Spleen (tissue), 11 donors: ENCODE measurements at regions not wholly inside any gene's neighbourhood (a gene's known extent, or its start where the extent isn't known, plus 50 kb on each side); places are given as distances from the start of the nearest gene placed in this dataset.

ENCODE experiments used
- DNase-seq: peaks from one replicate; pipeline ENCODE4 v3.0.0-alpha.2; 2020
- H3K27ac ChIP-seq, 8 donors: fragments of 200-600 bp; sonication (generic) in 7 of 8; 1 replicate in 4 of 8; 2 replicates in 4 of 8; pipeline versions ENCODE4 v1.5.0 to v1.8.0; 2016 to 2021; ENCODE audit warnings: inconsistent platforms in 4 of 8, mild to moderate bottlenecking in 4 of 8, moderate library complexity in 1 of 8
- H3K27me3 ChIP-seq, 7 donors: fragments of 200-600 bp; sonication (generic) in 6 of 7; replicated peaks in 1 of 7; 1 replicate in 4 of 7; 2 replicates in 3 of 7; pipeline versions ENCODE4 v1.5.0 to v1.8.0; 2016 to 2021; ENCODE audit warnings: inconsistent platforms in 3 of 7, mild to moderate bottlenecking in 1 of 7
- H3K36me3 ChIP-seq, 6 donors: fragments of 200-600 bp; sonication (generic) in 5 of 6; 1 replicate in 4 of 6; 2 replicates in 2 of 6; pipeline versions ENCODE4 v1.5.0 to v1.8.0; 2016 to 2021; ENCODE audit warnings: inconsistent platforms in 2 of 6
- H3K4me1 ChIP-seq, 6 donors: fragments of 200-600 bp; sonication (generic) in 5 of 6; 1 replicate in 3 of 6; 2 replicates in 3 of 6; pipeline versions ENCODE4 v1.5.0 to v1.8.0; 2016 to 2021; ENCODE audit warnings: inconsistent platforms in 3 of 6
- H3K4me3 ChIP-seq, 8 donors: fragments of 200-600 bp; sonication (generic) in 7 of 8; 1 replicate in 4 of 8; 2 replicates in 4 of 8; pipeline versions ENCODE4 v1.5.0 to v1.8.0; 2016 to 2021; ENCODE audit warnings: inconsistent platforms in 4 of 8, mild to moderate bottlenecking in 4 of 8, moderate library complexity in 2 of 8
- H3K9me3 ChIP-seq, 8 donors: fragments of 200-600 bp; sonication (generic) in 7 of 8; 1 replicate in 4 of 8; 2 replicates in 4 of 8; pipeline versions ENCODE4 v1.5.0 to v1.8.0; 2016 to 2021; ENCODE audit warnings: inconsistent platforms in 4 of 8
- POLR2A ChIP-seq, 3 donors: fragments of 450-650 bp; IDR thresholded peaks; one replicate each; pipeline ENCODE4 v1.5.1; 2017; ENCODE audit warnings: antibody characterized with exemption in 3 of 3, mild to moderate bottlenecking in 1 of 3
- POLR2AphosphoS5 ChIP-seq, 3 donors: sonication (generic); formaldehyde crosslinking; IDR thresholded peaks; one replicate each; pipeline ENCODE4 v1.5.1; 2017; ENCODE audit warnings: antibody characterized with exemption in 3 of 3
- WGBS, 5 donors: extraction: QIAGEN DNeasy Blood & Tissue Kit in 3 of 5; methylation state at CpG; one replicate each; pipeline versions ENCODE4 v1.1.5 to v1.1.7; 2013 to 2018; 5-methylcytosine and 5-hydroxymethylcytosine counted together
- intact Hi-C: fragments of 100-400 bp; cut with DNase I; formaldehyde crosslinking; loops from one replicate; pipeline ENCODE4 v1.15.0; 2023; ENCODE audit warnings: low total_unique reads
- TF ChIP-seq, protein P1 (sequence below), 11 experiments: fragments of 200-600 bp in 7 of 11; fragments of 450-650 bp in 4 of 11; sonication (generic) in 4 of 11; IDR thresholded peaks in 8 of 11; conservative IDR thresholded peaks in 3 of 11; 1 replicate in 7 of 11; 2 replicates in 4 of 11; pipeline versions ENCODE4 v1.4.0 to v1.8.0; 2016 to 2021; ENCODE audit warnings: antibody characterized with exemption in 11 of 11, inconsistent platforms in 4 of 11, mild to moderate bottlenecking in 1 of 11
- donor health status: healthy with polysubstance abuse.
- donor health status: DM: no; HTN: no; CAD: no; lungs with moderate emphysema.
- donor health status: DM: no; HTN: no; CAD: no.
- donor health status: Bipolar disorder and iron deficiency.
- donor health status: healthy.
- donor health status: DM: no; HTN: no; CAD: no.
- donor health status: DM: yes; HTN: yes; CAD: no.

DNA sequence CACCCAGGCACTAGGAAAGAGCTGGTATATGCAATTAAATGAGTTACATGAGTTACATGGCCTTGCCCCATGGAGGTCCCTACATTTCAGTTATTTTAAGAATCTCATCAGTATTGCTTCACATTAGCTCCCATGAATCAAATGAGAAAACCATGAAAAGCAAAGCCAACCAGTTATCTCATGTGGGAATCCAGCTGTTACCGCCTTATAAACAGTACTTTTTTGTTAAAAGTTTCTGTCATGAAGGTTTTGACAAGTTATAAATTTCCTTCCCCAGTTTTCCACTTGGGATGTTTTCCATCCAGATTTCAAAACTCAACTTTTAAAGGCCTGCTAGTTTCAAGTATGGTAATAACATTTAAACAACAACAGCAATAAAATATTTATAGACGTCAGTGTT is 544.8 kb downstream of the NUF2 start:
- Histone ChIP-seq H3K27ac (no peak overlapping the region), H3K9me3 (peaks cover 0 to 14% (median 3%) of the 10 kb centered on the region in 8 donors), H3K4me1 (no peaks in the 10 kb centered on the region), H3K36me3 (no peaks in the 10 kb centered on the region), H3K4me3 (no peak overlapping the region), H3K27me3 (no peaks in the 10 kb centered on the region)
- no peak for DNase-seq
- intact Hi-C loops, result no loop called here
- 74 to 87% (median 83%) methylated on average over 2 of the region's 2 CpGs for WGBS, 5 donors
- TF ChIP-seq POLR2AphosphoS5 (IDR thresholded peaks at IDR 0.05), result no peak
- TF ChIP-seq, protein P1, sequence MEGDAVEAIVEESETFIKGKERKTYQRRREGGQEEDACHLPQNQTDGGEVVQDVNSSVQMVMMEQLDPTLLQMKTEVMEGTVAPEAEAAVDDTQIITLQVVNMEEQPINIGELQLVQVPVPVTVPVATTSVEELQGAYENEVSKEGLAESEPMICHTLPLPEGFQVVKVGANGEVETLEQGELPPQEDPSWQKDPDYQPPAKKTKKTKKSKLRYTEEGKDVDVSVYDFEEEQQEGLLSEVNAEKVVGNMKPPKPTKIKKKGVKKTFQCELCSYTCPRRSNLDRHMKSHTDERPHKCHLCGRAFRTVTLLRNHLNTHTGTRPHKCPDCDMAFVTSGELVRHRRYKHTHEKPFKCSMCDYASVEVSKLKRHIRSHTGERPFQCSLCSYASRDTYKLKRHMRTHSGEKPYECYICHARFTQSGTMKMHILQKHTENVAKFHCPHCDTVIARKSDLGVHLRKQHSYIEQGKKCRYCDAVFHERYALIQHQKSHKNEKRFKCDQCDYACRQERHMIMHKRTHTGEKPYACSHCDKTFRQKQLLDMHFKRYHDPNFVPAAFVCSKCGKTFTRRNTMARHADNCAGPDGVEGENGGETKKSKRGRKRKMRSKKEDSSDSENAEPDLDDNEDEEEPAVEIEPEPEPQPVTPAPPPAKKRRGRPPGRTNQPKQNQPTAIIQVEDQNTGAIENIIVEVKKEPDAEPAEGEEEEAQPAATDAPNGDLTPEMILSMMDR (IDR thresholded peaks at IDR 0.05 in 8 of 11, conservative IDR thresholded peaks at IDR 0.05 in 3 of 11), result no peak
- TF ChIP-seq POLR2A (IDR thresholded peaks at IDR 0.05), result no peak

DNA sequence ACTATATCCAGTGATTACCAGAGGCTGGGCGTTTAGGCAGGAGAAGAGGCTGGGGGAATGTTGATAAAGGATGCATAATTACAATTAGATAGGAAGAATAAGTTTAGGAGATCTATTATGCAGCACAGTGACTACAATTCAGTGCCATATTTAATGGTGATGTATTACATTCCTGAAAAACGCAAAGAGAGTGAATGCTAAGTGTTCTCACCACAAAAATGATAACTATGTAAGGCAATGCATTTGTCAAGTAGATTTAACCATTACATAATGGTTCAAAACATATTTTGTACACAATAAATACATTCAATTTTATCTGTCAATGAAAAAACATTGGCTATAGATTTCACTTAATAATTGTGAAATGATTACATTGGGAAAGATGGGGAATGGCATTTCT is 548.9 kb downstream of the NUF2 start:
- intact Hi-C loops, result no loop called here
- Histone ChIP-seq H3K4me1 (no peaks in the 10 kb centered on the region), H3K27me3 (no peaks in the 10 kb centered on the region), H3K36me3 (no peaks in the 10 kb centered on the region), H3K4me3 (no peak overlapping the region), H3K27ac (no peak overlapping the region), H3K9me3 (peaks cover 0 to 9% (median 3%) of the 10 kb centered on the region in 8 donors)
- no peak for DNase-seq
- 49 to 72% (median 53%) methylated on average over 2 of the region's 2 CpGs for WGBS, 5 donors
- no peak for TF ChIP-seq POLR2A (IDR thresholded peaks at IDR 0.05)
- no peak for TF ChIP-seq POLR2AphosphoS5 (IDR thresholded peaks at IDR 0.05)
- TF ChIP-seq, protein P1 (IDR thresholded peaks at IDR 0.05 in 8 of 11, conservative IDR thresholded peaks at IDR 0.05 in 3 of 11), result no peak

DNA sequence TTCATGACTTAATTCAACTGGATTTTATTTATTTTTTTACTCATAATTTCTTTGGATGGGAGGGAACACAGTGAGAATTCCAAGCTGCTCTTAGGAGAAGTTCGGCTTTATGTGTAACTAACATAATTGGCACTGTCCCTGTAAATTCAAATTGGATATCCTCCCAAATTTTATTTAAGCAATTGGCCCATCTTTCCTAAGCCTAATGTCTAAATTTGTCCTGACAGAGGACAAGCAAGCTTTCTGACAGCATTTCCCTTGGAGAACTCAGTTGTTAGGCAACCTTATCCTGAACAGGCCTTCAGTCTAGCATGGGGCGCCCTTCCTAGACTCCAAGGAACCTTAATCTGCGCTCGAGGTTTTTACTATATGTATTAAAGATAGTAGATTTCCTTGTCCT is 550.3 kb downstream of the NUF2 start:
- TF ChIP-seq, protein P1 (IDR thresholded peaks at IDR 0.05 in 8 of 11, conservative IDR thresholded peaks at IDR 0.05 in 3 of 11), result no peak
- TF ChIP-seq POLR2AphosphoS5 (IDR thresholded peaks at IDR 0.05) (no peak), POLR2A (IDR thresholded peaks at IDR 0.05) (no peak)
- Histone ChIP-seq H3K4me3 (no peak overlapping the region), H3K27me3 (no peaks in the 10 kb centered on the region), H3K36me3 (no peaks in the 10 kb centered on the region), H3K4me1 (no peaks in the 10 kb centered on the region), H3K9me3 (peaks cover 0 to 9% (median 3%) of the 10 kb centered on the region in 8 donors), H3K27ac (no peak overlapping the region)
- 71 to 85% (median 73%) methylated on average over 4 of the region's 4 CpGs for WGBS, 5 donors
- no peak for DNase-seq
- intact Hi-C loops, result no loop called here

GRCh38 chr1:163874070-163874469 is 552.3 kb downstream of the NUF2 start:
- Histone ChIP-seq H3K4me1 (no peaks in the 10 kb centered on the region), H3K27ac (no peak overlapping the region), H3K36me3 (no peaks in the 10 kb centered on the region), H3K27me3 (no peaks in the 10 kb centered on the region), H3K9me3 (peaks cover 0 to 2% (median 0%) of the 10 kb centered on the region in 8 donors), H3K4me3 (no peak overlapping the region)
- WGBS, 5 donors, result 72 to 87% (median 81%) methylated on average over 1 of the region's 1 CpG
- no peak for DNase-seq
- intact Hi-C loops, result no loop called here
- no peak for TF ChIP-seq POLR2AphosphoS5 (IDR thresholded peaks at IDR 0.05)
- TF ChIP-seq, protein P1 (IDR thresholded peaks at IDR 0.05 in 8 of 11, conservative IDR thresholded peaks at IDR 0.05 in 3 of 11), result peak in 2 of 11 experiments; percentile 10 to 27
- TF ChIP-seq POLR2A (IDR thresholded peaks at IDR 0.05), result no peak
